H1 (cell line): ENCODE measurements at regions not wholly inside any gene's neighbourhood (a gene's known extent, or its start where the extent isn't known, plus 50 kb on each side); places are given as distances from the start of the nearest gene placed in this dataset.

Source experiments
- CTCF ChIA-PET: fragments of 300-600 bp; sonication (Branson Sonifier 250); formaldehyde crosslinking; loops from one replicate; lab custom pipeline; 2021; ENCODE audit not compliant: partially characterized antibody; lab: Charles Lee
- POLR2A ChIA-PET: fragments of 300-600 bp; sonication (Branson Sonifier 250); formaldehyde crosslinking; loops from one replicate; lab custom pipeline; 2021; ENCODE audit warnings: inconsistent platforms; ENCODE audit not compliant: partially characterized antibody; lab: Charles Lee
- DNase-seq, 2 experiments: peaks; one replicate each; pipeline versions ENCODE4 v3.0.0 to v3.0.0-alpha.2; 2010 to 2022; ENCODE audit warnings: low spot score in 2 of 2, low read depth in 1 of 2, mixed read lengths in 1 of 2
- FAIRE-seq: peaks from 2 replicates; lab custom pipeline; 2011; peaks lifted over from hg19 to GRCh38; lab: Jason Lieb, UNC
- H2AFZ ChIP-seq: 2 replicates; pipeline ENCODE4 v1.8.1; 2012; ENCODE audit warnings: low read length, inconsistent platforms
- H2AK5ac ChIP-seq: 2 replicates; pipeline ENCODE4 v1.6.1; 2013; ENCODE audit warnings: low read depth, low read length
- H2BK120ac ChIP-seq: replicated peaks from 2 replicates; pipeline ENCODE3; 2013; ENCODE audit warnings: low read depth, low read length, inconsistent platforms
- H2BK12ac ChIP-seq: 2 replicates; pipeline ENCODE4 v1.6.1; 2013; ENCODE audit warnings: low read depth, low read length
- H2BK15ac ChIP-seq: 2 replicates; pipeline ENCODE4 v1.6.1; 2013; ENCODE audit warnings: low read length
- H2BK20ac ChIP-seq: 2 replicates; pipeline ENCODE4 v1.6.1; 2013; ENCODE audit warnings: low read length
- H2BK5ac ChIP-seq: 2 replicates; pipeline ENCODE4 v1.6.1; 2013; ENCODE audit warnings: low read depth, low read length
- H3K14ac ChIP-seq: 2 replicates; pipeline ENCODE4 v1.6.1; 2013; ENCODE audit warnings: inconsistent platforms; ENCODE audit not compliant: insufficient read length
- H3K18ac ChIP-seq: 2 replicates; pipeline ENCODE4 v1.6.1; 2013; ENCODE audit warnings: low read length; ENCODE audit errors: extremely low read depth
- H3K23ac ChIP-seq: 2 replicates; pipeline ENCODE4 v1.6.1; 2013; ENCODE audit warnings: inconsistent platforms; ENCODE audit not compliant: insufficient read length
- H3K23me2 ChIP-seq: 2 replicates; pipeline ENCODE4 v1.6.1; 2013; ENCODE audit warnings: low read depth, low read length
- H3K27ac ChIP-seq: 2 replicates; pipeline ENCODE4 v1.6.1; 2011; ENCODE audit warnings: low read depth, low read length, inconsistent platforms
- H3K27me3 ChIP-seq, 4 experiments: replicated peaks in 1 of 4; 1 replicate in 1 of 4; 2 replicates in 3 of 4; pipeline versions ENCODE4 v1.6.1 to v1.8.1; 2011 to 2013; ENCODE audit warnings: low read length in 3 of 4, mild to moderate bottlenecking in 3 of 4, inconsistent platforms in 2 of 4, mixed read lengths in 2 of 4, moderate library complexity in 1 of 4; ENCODE audit not compliant: control insufficient read depth in 3 of 4, insufficient read depth in 3 of 4; ENCODE audit errors: extremely low read depth in 1 of 4
- H3K36me3 ChIP-seq, 4 experiments: 2 replicates each; pipeline versions ENCODE4 v1.6.1 to v1.8.1; 2011 to 2013; ENCODE audit warnings: mild to moderate bottlenecking in 4 of 4, low read length in 3 of 4, moderate library complexity in 2 of 4, control low read depth in 1 of 4, inconsistent platforms in 1 of 4; ENCODE audit not compliant: insufficient read depth in 4 of 4, control insufficient read depth in 2 of 4
- H3K4ac ChIP-seq: replicated peaks from 2 replicates; pipeline ENCODE3; 2013; ENCODE audit warnings: low read length, low read depth, mixed read lengths, inconsistent platforms; ENCODE audit not compliant: insufficient read length
- H3K4me1 ChIP-seq, 4 experiments: replicated peaks in 1 of 4; 1 replicate in 1 of 4; 2 replicates in 3 of 4; pipeline versions ENCODE4 v1.6.1 to v1.8.1; 2011 to 2013; ENCODE audit warnings: low read length in 3 of 4, inconsistent platforms in 2 of 4, mixed read lengths in 1 of 4; ENCODE audit not compliant: insufficient read depth in 4 of 4, control insufficient read depth in 3 of 4
- H3K4me2 ChIP-seq, 2 experiments: 2 replicates each; pipeline versions ENCODE4 v1.6.1 to v1.8.1; 2011 to 2013; ENCODE audit warnings: low read depth in 2 of 2, low read length in 2 of 2, control low read depth in 1 of 2, inconsistent platforms in 1 of 2, mild to moderate bottlenecking in 1 of 2; ENCODE audit not compliant: insufficient read depth in 1 of 2
- H3K4me3 ChIP-seq, 4 experiments: fragments of 200-600, 300-600 bp in 1 of 4; sonication (generic), shearing (Covaris generic), sonication (Bioruptor Twin) in 1 of 4; 2 replicates each; pipeline versions ENCODE4 v1.5.1 to v1.8.1; 2011 to 2016; ENCODE audit warnings: low read length in 4 of 4, low read depth in 3 of 4, control low read depth in 2 of 4, inconsistent platforms in 2 of 4, mild to moderate bottlenecking in 2 of 4, mixed read lengths in 1 of 4, moderate library complexity in 1 of 4; ENCODE audit not compliant: insufficient read depth in 2 of 4; ENCODE audit errors: extremely low read depth in 1 of 4
- H3K56ac ChIP-seq: replicated peaks from 2 replicates; pipeline ENCODE3; 2013; ENCODE audit warnings: low read depth, mild to moderate bottlenecking, mixed read lengths, low read length, inconsistent platforms; ENCODE audit not compliant: insufficient read length
- H3K79me1 ChIP-seq: 2 replicates; pipeline ENCODE4 v1.6.1; 2013; ENCODE audit warnings: low read depth, low read length, control low read depth
- H3K79me2 ChIP-seq, 2 experiments: 2 replicates each; pipeline versions ENCODE4 v1.6.1 to v1.8.1; 2012 to 2013; ENCODE audit warnings: low read length in 2 of 2, mild to moderate bottlenecking in 2 of 2, inconsistent platforms in 1 of 2; ENCODE audit not compliant: insufficient read depth in 2 of 2, control insufficient read depth in 1 of 2
- H3K9ac ChIP-seq, 4 experiments: replicated peaks in 1 of 4; 1 replicate in 1 of 4; 2 replicates in 3 of 4; pipeline versions ENCODE4 v1.6.1 to v1.8.1; 2011 to 2013; ENCODE audit warnings: low read depth in 3 of 4, low read length in 3 of 4, control low read depth in 2 of 4, mild to moderate bottlenecking in 2 of 4, moderate library complexity in 2 of 4, inconsistent platforms in 1 of 4; ENCODE audit errors: extremely low read depth in 1 of 4
- H3K9me3 ChIP-seq, 2 experiments: 2 replicates each; pipeline versions ENCODE4 v1.6.1 to v1.8.1; 2012 to 2013; ENCODE audit warnings: mild to moderate bottlenecking in 2 of 2, moderate library complexity in 2 of 2, control low read depth in 1 of 2, inconsistent platforms in 1 of 2, low read depth in 1 of 2, low read length in 1 of 2, mixed read lengths in 1 of 2; ENCODE audit not compliant: insufficient read depth in 2 of 2
- H4K20me1 ChIP-seq, 2 experiments: replicated peaks in 1 of 2; 2 replicates each; pipeline versions ENCODE3 to v1.8.1; 2011 to 2013; ENCODE audit warnings: inconsistent platforms in 2 of 2, low read length in 2 of 2, mild to moderate bottlenecking in 1 of 2; ENCODE audit not compliant: insufficient read depth in 2 of 2, control insufficient read depth in 1 of 2
- H4K5ac ChIP-seq: 2 replicates; pipeline ENCODE4 v1.6.1; 2013; ENCODE audit warnings: low read length, low read depth, mixed read lengths, inconsistent platforms; ENCODE audit not compliant: insufficient read length
- H4K8ac ChIP-seq: 2 replicates; pipeline ENCODE4 v1.8.0; 2013; ENCODE audit warnings: mild to moderate bottlenecking, moderate library complexity, low read length, inconsistent platforms; ENCODE audit not compliant: insufficient read depth; ENCODE audit errors: extremely low read depth
- H4K91ac ChIP-seq: replicated peaks from 2 replicates; pipeline ENCODE3; 2013; ENCODE audit warnings: low read length, mixed read lengths, inconsistent platforms; ENCODE audit not compliant: insufficient read length
- PHF8 ChIP-seq: fragments of 200-600 bp; sonication (generic); conservative IDR thresholded peaks from 2 replicates; pipeline ENCODE4 v1.7.1; 2012; ENCODE audit warnings: low read depth, mild to moderate bottlenecking, inconsistent platforms, low read length, moderate library complexity
- POLR2AphosphoS5 ChIP-seq: IDR thresholded peaks from 2 replicates; pipeline ENCODE4 v1.6.1; 2011; ENCODE audit warnings: low read depth, low read length
- RAD21 ChIP-seq, 2 experiments: IDR thresholded peaks in 1 of 2; conservative IDR thresholded peaks in 1 of 2; 2 replicates each; pipeline ENCODE4 v1.6.1; 2011; ENCODE audit warnings: low read depth in 2 of 2, low read length in 2 of 2, improper control_type of control experiment in 1 of 2, inconsistent platforms in 1 of 2, mild to moderate bottlenecking in 1 of 2, moderate library complexity in 1 of 2
- SIX5 ChIP-seq: IDR thresholded peaks from 2 replicates; pipeline ENCODE4 v1.6.1; 2011; ENCODE audit warnings: mild to moderate bottlenecking, low read depth, low read length
- SP1 ChIP-seq: IDR thresholded peaks from 2 replicates; pipeline ENCODE4 v1.6.1; 2011; ENCODE audit warnings: low read depth, low read length
- WGBS, 2 experiments: shearing (Covaris generic) in 1 of 2; methylation state at CpG; one replicate each; pipeline versions ENCODE4 v1.1.6 to v1.1.7; 2013 to 2015; ENCODE audit warnings: low lambda C conversion rate in 2 of 2, mixed read lengths in 2 of 2, inconsistent platforms in 1 of 2, low coverage in 1 of 2, missing lambda C conversion rate in 1 of 2; ENCODE audit not compliant: insufficient replicate concordance in 2 of 2, insufficient coverage in 1 of 2, insufficient read length in 1 of 2; ENCODE audit errors: extremely low coverage in 1 of 2, missing lambda C conversion rate in 1 of 2; 5-methylcytosine and 5-hydroxymethylcytosine counted together

- Histone ChIP-seq H4K91ac (no peak overlapping the region), H3K4ac (no peak overlapping the region), H3K79me2 (no peaks in the 10 kb centered on the region), H3K9me3 (no peaks in the 10 kb centered on the region), H3K4me2 (no peak overlapping the region), H3K23me2 (no peaks in the 10 kb centered on the region), H3K14ac (no peak overlapping the region), H3K79me1 (no peaks in the 10 kb centered on the region), H4K8ac (no peak overlapping the region), H2BK15ac (no peak overlapping the region), H3K9ac (no peak overlapping the region), H2BK20ac (no peak overlapping the region), H4K5ac (no peak overlapping the region), H3K36me3 (no peaks in the 10 kb centered on the region), H3K23ac (no peak overlapping the region), H2BK12ac (no peak overlapping the region), H2BK5ac (no peak overlapping the region), H3K4me1 (no peaks in the 10 kb centered on the region), H3K27me3 (no peaks in the 10 kb centered on the region), H3K56ac (no peak overlapping the region), H4K20me1 (no peaks in the 10 kb centered on the region), H3K4me3 (no peak overlapping the region), H3K27ac (no peak overlapping the region), H2AK5ac (no peak overlapping the region), H2AFZ (no peak overlapping the region), H2BK120ac (no peak overlapping the region), H3K18ac (no peak overlapping the region)
- TF ChIP-seq RAD21 (IDR thresholded peaks at IDR 0.05 in 1 of 2, conservative IDR thresholded peaks at IDR 0.05 in 1 of 2; ENCODE audit: low read depth in 2 of 2, low read length in 2 of 2): no peak
- TF ChIP-seq POLR2AphosphoS5: no peak
- TF ChIP-seq PHF8: no peak
- TF ChIP-seq SIX5: no peak
- TF ChIP-seq SP1: no peak
- DNase-seq (no peak), FAIRE-seq (no peak)
- ChIA-PET POLR2A (interaction anchor here (1.1 kb wide), 1 partner anchor 183 kb away, joined by 3 read pairs; no protein-coding TSS in a partner anchor), CTCF (no interaction called here)
- 74% methylated on average over 3 of the region's 3 CpGs; no CpG with 5 or more reads in 1 of the 2 experiments for WGBS, 2 experiments
Observed at GRCh38 chr1:74952786-74953185, 181.4 kb upstream of the LHX8 start.
